ENCODE measurements at regions not wholly inside any gene's neighbourhood (a gene's known extent, or its start where the extent isn't known, plus 50 kb on each side); places are given as distances from the start of the nearest gene placed in this dataset.

DNA sequence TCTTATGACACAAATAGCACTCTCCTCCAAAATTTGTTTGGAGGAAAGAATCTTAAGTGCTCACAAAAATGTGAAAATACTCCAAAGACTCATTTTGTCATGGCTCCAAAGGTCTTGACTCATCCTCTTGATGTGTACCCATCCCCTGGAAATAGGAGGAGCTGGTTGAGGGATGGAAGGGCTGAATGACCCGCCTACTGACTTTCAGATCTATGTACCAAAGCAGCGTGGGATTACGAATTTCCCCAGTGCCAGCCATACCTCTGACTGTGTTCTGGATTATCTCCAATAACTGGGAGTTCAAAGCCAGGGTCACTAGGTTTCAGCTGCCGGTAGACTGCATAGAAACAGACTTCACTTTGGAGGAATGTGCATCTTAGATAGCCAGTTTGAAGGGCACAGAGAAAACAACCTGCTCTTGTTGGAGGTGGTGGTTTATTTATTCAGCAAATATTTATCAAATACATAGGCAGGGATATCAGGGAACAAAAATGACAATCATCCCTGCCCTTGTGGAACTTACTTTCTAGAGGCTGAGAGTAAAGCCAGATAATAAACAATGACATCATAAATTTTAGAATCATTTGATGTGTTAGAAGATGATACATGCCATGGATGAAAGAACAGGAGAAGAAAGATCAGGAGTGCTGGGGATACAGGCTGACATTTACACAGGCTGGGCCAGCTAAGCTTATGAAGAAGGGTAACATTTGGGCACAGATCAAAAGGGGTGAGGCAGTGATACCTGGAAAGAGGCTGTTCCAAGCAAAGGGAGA lies 246.6 kb downstream of the TBXT start:
- TF ChIP-seq ARNT (IDR thresholded peaks at IDR 0.05) (no peak), TBP (CRISPR knock-in tag; IDR thresholded peaks at IDR 0.05) (no peak), ZNF510 (CRISPR knock-in tag; IDR thresholded peaks at IDR 0.05; ENCODE audit: low read depth) (no peak), SUZ12 (IDR thresholded peaks at IDR 0.05; ENCODE audit: low read depth, low read length) (no peak), ZNF124 (CRISPR knock-in tag; IDR thresholded peaks at IDR 0.05) (no peak)
